A673 (cell line): ENCODE measurements at regions not wholly inside any gene's neighbourhood (a gene's known extent, or its start where the extent isn't known, plus 50 kb on each side); places are given as distances from the start of the nearest gene placed in this dataset.
A peak's percentile ranks its signal among the peaks of the same experiment; 100 is the strongest.

ENCODE experiments used
- BruUV-seq: library from RNA; stranded (reverse); fragments of 400-500 nt; replicated peaks from 2 replicates; lab custom pipeline; 2021; lab: Mats Ljungman, UMichigan
- CTCF ChIA-PET: fragments of 300-600 bp; sonication (Branson Sonifier 250); formaldehyde crosslinking; loops from one replicate; lab custom pipeline; 2022; ENCODE audit warnings: antibody characterized with exemption; lab: Charles Lee
- POLR2A ChIA-PET: fragments of 300-600 bp; sonication (Branson Sonifier 250); formaldehyde crosslinking; loops from one replicate; lab custom pipeline; 2022; ENCODE audit warnings: antibody characterized with exemption; ENCODE audit not compliant: low non-redundant PET; lab: Charles Lee
- DNase-seq: peaks from one replicate; pipeline ENCODE4 v3.0.0-alpha.2; 2015; ENCODE audit warnings: low spot score
- H3K27ac ChIP-seq: fragments of 200-600 bp; sonication (generic); 2 replicates; pipeline ENCODE4 v1.5.1; 2016; ENCODE audit warnings: mixed run types, low read depth, mild to moderate bottlenecking, mixed read lengths, antibody characterized with exemption, low read length; ENCODE audit not compliant: poor library complexity, severe bottlenecking
- H3K27me3 ChIP-seq: fragments of 200-600 bp; sonication (generic); replicated peaks from 2 replicates; pipeline ENCODE4 v1.6.1; 2017; ENCODE audit warnings: mixed run types, low read depth, mild to moderate bottlenecking, mixed read lengths, antibody characterized with exemption, low read length; ENCODE audit not compliant: insufficient read depth, poor library complexity
- H3K36me3 ChIP-seq: fragments of 200-600 bp; sonication (generic); 2 replicates; pipeline ENCODE4 v1.6.1; 2016; ENCODE audit warnings: mixed run types, mild to moderate bottlenecking, mixed read lengths, antibody characterized with exemption, low read length; ENCODE audit not compliant: insufficient read depth, poor library complexity, severe bottlenecking
- H3K4me1 ChIP-seq: fragments of 200-600 bp; sonication (generic); 2 replicates; pipeline ENCODE4 v1.6.1; 2017; ENCODE audit warnings: mixed run types, mild to moderate bottlenecking, mixed read lengths, antibody characterized with exemption, low read length; ENCODE audit not compliant: insufficient read depth, poor library complexity, severe bottlenecking
- H3K4me3 ChIP-seq: fragments of 200-600 bp; sonication (generic); 2 replicates; pipeline ENCODE4 v1.5.1; 2016; ENCODE audit warnings: low read depth, mixed run types, mild to moderate bottlenecking, mixed read lengths, low read length; ENCODE audit not compliant: poor library complexity, severe bottlenecking
- H3K9me3 ChIP-seq: fragments of 200-600 bp; sonication (generic); 2 replicates; pipeline ENCODE4 v1.6.1; 2016; ENCODE audit warnings: mixed run types, low read depth, mild to moderate bottlenecking, mixed read lengths, antibody characterized with exemption, low read length; ENCODE audit not compliant: poor library complexity, severe bottlenecking
- EZH2 ChIP-seq: fragments of 200-600 bp; sonication (generic); IDR thresholded peaks from 2 replicates; pipeline ENCODE4 v1.6.1; 2017; ENCODE audit warnings: borderline replicate concordance, low read depth, mild to moderate bottlenecking, mixed read lengths, antibody characterized with exemption, low read length; ENCODE audit not compliant: poor library complexity, severe bottlenecking
- intact Hi-C: fragments of 100-400 bp; cut with micrococcal nuclease; formaldehyde crosslinking; loops from one replicate; pipeline ENCODE4 v1.10.0; 2022; ENCODE audit not compliant: unreplicated experiment
- TF ChIP-seq, protein P1 (sequence below): fragments of 300-800, 200-600 bp; sonication (generic); conservative IDR thresholded peaks from 2 replicates; pipeline ENCODE4 v1.5.1; 2017; ENCODE audit warnings: low read depth, mild to moderate bottlenecking, antibody characterized with exemption, low read length, moderate library complexity, mixed read lengths

DNA sequence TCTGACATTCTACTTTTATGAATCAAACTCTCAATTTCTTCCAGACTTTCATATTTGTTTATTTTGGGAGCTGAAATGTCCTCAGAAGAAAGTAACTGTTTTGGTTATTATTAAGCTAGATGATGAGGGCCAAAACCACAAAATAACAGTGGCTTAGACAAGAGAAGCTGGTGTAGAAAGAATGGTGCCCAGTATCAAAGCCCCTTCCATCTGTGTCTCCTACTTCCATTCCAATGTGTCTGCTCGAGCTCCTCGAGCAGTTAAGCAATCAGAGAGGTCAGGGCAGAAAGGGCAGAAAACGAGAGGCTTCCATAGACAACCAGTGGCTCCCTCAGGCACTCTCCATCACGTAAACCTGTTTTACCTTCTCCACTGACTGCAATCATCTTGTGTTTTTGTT lies 59.7 kb upstream of the MAGI1 start:
- no peak for DNase-seq
- Histone ChIP-seq H3K27ac (no peak overlapping the region), H3K4me1 (no peaks in the 10 kb centered on the region), H3K27me3 (no peaks in the 10 kb centered on the region), H3K9me3 (no peaks in the 10 kb centered on the region), H3K4me3 (no peak overlapping the region), H3K36me3 (no peaks in the 10 kb centered on the region)
- CTCF ChIA-PET, result no interaction called here
- no peak for TF ChIP-seq EZH2
- TF ChIP-seq, protein P1, sequence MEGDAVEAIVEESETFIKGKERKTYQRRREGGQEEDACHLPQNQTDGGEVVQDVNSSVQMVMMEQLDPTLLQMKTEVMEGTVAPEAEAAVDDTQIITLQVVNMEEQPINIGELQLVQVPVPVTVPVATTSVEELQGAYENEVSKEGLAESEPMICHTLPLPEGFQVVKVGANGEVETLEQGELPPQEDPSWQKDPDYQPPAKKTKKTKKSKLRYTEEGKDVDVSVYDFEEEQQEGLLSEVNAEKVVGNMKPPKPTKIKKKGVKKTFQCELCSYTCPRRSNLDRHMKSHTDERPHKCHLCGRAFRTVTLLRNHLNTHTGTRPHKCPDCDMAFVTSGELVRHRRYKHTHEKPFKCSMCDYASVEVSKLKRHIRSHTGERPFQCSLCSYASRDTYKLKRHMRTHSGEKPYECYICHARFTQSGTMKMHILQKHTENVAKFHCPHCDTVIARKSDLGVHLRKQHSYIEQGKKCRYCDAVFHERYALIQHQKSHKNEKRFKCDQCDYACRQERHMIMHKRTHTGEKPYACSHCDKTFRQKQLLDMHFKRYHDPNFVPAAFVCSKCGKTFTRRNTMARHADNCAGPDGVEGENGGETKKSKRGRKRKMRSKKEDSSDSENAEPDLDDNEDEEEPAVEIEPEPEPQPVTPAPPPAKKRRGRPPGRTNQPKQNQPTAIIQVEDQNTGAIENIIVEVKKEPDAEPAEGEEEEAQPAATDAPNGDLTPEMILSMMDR, result no peak
- intact Hi-C loops, result no loop called here
- POLR2A ChIA-PET, result no interaction called here
- no TSS peak for BruUV-seq

DNA sequence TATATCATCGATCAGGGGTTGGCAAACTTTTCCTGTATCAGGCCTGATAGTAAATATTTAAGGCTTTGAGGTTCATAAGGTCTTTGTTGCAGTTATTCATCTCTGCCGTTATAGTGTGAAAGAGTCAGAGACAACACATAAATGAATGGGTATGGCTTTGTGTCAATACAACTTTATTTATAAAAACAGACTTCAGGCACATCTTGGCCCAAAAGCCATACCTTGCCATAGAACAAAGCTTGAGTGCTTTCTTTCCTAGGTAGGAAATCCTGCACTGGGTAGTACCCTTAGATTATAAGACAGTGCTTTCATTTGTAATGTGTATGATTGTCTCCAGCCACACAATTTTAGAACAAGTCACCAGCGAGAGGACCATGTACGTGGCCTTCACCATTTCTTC lies 58.9 kb upstream of the MAGI1 start:
- Histone ChIP-seq H3K27ac (no peak overlapping the region), H3K9me3 (no peaks in the 10 kb centered on the region), H3K27me3 (no peaks in the 10 kb centered on the region), H3K4me3 (no peak overlapping the region), H3K4me1 (no peaks in the 10 kb centered on the region), H3K36me3 (no peaks in the 10 kb centered on the region)
- DNase-seq, result no peak
- no TSS peak for BruUV-seq
- POLR2A ChIA-PET, result no interaction called here
- CTCF ChIA-PET, result no interaction called here
- TF ChIP-seq, protein P1, result no peak
- no peak for TF ChIP-seq EZH2
- intact Hi-C loops, result no loop called here

DNA sequence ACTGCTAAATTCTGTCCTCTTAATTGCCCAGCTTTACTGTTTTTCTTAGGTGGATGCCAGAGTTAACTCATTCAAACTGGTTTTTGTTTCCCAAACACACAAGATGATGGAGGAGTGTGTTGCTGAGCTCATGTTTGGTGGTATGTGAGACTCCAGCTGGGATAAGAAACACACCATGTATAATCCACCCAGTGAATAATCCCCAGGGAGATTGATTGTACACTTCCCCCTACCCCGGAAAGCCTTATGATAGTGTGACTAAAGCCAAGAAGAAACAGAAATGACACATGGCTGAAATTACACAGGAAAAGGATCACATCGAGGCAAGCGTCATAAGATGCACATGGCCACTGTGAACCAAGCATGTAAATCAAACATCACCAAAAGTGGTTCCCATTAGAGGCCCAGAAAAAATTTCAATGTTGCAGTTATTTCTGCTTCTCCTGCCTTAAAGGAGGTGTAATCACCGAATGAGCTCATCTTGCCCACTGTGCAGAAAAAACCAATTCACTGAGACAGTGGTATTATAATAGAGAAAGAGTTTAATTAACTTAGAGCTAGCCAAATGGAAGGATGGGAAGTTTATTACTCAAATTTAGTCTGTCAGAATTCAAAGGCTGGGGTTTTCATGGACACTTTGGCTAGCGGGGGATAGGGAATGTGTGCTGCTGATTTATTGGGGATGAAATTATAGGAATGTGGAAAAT lies 56.7 kb upstream of the MAGI1 start:
- Histone ChIP-seq H3K27me3 (no peaks in the 10 kb centered on the region), H3K4me3 (no peak overlapping the region), H3K4me1 (no peaks in the 10 kb centered on the region), H3K27ac (no peak overlapping the region), H3K9me3 (no peaks in the 10 kb centered on the region), H3K36me3 (no peaks in the 10 kb centered on the region)
- ChIA-PET CTCF (no interaction called here), POLR2A (no interaction called here)
- BruUV-seq, result no TSS peak
- intact Hi-C loops, result no loop called here
- peak; percentile 59 for DNase-seq
- TF ChIP-seq, protein P1, result no peak
- no peak for TF ChIP-seq EZH2
